MCF 10A (cell line): ENCODE measurements at regions not wholly inside any gene's neighbourhood (a gene's known extent, or its start where the extent isn't known, plus 50 kb on each side); places are given as distances from the start of the nearest gene placed in this dataset.

Experiments
- BruUV-seq: library from RNA; stranded (reverse); fragments of 400-500 nt; replicated peaks from 2 replicates; lab custom pipeline; 2021; lab: Mats Ljungman, UMichigan
- CTCF ChIA-PET: fragments of 300-600 bp; sonication (Branson Sonifier 250); formaldehyde crosslinking; extraction: SDS; loops from one replicate; lab custom pipeline; 2021; ENCODE audit warnings: antibody characterized with exemption, inconsistent platforms; lab: Yijun Ruan, JAX
- POLR2A ChIA-PET: fragments of 300-600, 350-650 bp; sonication (Branson Sonifier 250); formaldehyde crosslinking; extraction: SDS; loops from one replicate; lab custom pipeline; 2020; ENCODE audit warnings: antibody characterized with exemption, inconsistent platforms; lab: Yijun Ruan, JAX
- DNase-seq: peaks from one replicate; pipeline ENCODE4 v3.0.0-alpha.2; 2018; ENCODE audit not compliant: unreplicated experiment
- H3K27ac Mint-ChIP-seq: one replicate; pipeline ENCODE4 v1.8.0; 2022; ENCODE audit warnings: mild to moderate bottlenecking, low read depth, mixed read lengths; ENCODE audit not compliant: unreplicated experiment
- H3K27me3 Mint-ChIP-seq: one replicate; pipeline ENCODE4 v1.8.0; 2022; ENCODE audit warnings: mixed read lengths; ENCODE audit not compliant: insufficient read depth, unreplicated experiment
- H3K36me3 Mint-ChIP-seq: one replicate; pipeline ENCODE4 v1.8.0; 2022; ENCODE audit warnings: mild to moderate bottlenecking, moderate library complexity, mixed read lengths; ENCODE audit not compliant: insufficient read depth, unreplicated experiment
- H3K4me1 Mint-ChIP-seq: one replicate; pipeline ENCODE4 v1.8.0; 2022; ENCODE audit warnings: mixed read lengths; ENCODE audit not compliant: insufficient read depth, unreplicated experiment
- H3K4me3 Mint-ChIP-seq: one replicate; pipeline ENCODE4 v1.8.0; 2022; ENCODE audit warnings: mild to moderate bottlenecking, moderate library complexity, mixed read lengths; ENCODE audit not compliant: unreplicated experiment
- H3K9me3 Mint-ChIP-seq: one replicate; pipeline ENCODE4 v1.8.0; 2022; ENCODE audit warnings: mixed read lengths; ENCODE audit not compliant: unreplicated experiment
- intact Hi-C: fragments of 100-400 bp; cut with micrococcal nuclease; formaldehyde crosslinking; loops from 2 replicates; pipeline ENCODE4 v1.14.1; 2022
- TF ChIP-seq, protein P1 (sequence below): fragments of 200-600 bp; IDR thresholded peaks from one replicate; pipeline ENCODE4 v1.8.0; 2022; ENCODE audit warnings: antibody characterized with exemption, mild to moderate bottlenecking; ENCODE audit not compliant: unreplicated experiment

DNA sequence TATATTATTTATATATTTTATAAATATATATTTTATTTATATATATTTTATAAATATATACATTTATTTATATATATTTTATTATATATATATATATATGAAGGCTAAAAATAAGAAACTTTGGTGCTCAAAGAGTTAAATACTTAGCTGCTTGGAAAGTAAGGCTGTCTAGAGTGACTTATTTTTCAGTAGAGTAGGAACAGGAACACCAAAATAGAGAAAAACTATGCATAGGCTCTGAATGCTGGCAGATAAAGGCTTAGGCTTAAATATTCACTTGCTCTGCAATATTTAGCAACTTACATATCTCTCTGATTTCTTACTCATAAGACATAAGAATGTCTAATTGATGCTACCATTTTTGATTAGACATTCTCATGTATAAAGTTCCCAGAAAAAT, 991.2 kb downstream of the VRK1 start:
- TF ChIP-seq, protein P1, sequence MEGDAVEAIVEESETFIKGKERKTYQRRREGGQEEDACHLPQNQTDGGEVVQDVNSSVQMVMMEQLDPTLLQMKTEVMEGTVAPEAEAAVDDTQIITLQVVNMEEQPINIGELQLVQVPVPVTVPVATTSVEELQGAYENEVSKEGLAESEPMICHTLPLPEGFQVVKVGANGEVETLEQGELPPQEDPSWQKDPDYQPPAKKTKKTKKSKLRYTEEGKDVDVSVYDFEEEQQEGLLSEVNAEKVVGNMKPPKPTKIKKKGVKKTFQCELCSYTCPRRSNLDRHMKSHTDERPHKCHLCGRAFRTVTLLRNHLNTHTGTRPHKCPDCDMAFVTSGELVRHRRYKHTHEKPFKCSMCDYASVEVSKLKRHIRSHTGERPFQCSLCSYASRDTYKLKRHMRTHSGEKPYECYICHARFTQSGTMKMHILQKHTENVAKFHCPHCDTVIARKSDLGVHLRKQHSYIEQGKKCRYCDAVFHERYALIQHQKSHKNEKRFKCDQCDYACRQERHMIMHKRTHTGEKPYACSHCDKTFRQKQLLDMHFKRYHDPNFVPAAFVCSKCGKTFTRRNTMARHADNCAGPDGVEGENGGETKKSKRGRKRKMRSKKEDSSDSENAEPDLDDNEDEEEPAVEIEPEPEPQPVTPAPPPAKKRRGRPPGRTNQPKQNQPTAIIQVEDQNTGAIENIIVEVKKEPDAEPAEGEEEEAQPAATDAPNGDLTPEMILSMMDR = no peak
- ChIA-PET CTCF (no interaction called here), POLR2A (no interaction called here)
- H3K27ac Mint-ChIP-seq = no peak overlapping the region
- DNase-seq = no peak
- no peak overlapping the region for H3K4me3 Mint-ChIP-seq
- H3K27me3 Mint-ChIP-seq = no peaks in the 10 kb centered on the region
- intact Hi-C loops = no loop called here
- no peaks in the 10 kb centered on the region for H3K9me3 Mint-ChIP-seq
- H3K36me3 Mint-ChIP-seq = no peaks in the 10 kb centered on the region
- BruUV-seq = no TSS peak
- no peaks in the 10 kb centered on the region for H3K4me1 Mint-ChIP-seq

DNA sequence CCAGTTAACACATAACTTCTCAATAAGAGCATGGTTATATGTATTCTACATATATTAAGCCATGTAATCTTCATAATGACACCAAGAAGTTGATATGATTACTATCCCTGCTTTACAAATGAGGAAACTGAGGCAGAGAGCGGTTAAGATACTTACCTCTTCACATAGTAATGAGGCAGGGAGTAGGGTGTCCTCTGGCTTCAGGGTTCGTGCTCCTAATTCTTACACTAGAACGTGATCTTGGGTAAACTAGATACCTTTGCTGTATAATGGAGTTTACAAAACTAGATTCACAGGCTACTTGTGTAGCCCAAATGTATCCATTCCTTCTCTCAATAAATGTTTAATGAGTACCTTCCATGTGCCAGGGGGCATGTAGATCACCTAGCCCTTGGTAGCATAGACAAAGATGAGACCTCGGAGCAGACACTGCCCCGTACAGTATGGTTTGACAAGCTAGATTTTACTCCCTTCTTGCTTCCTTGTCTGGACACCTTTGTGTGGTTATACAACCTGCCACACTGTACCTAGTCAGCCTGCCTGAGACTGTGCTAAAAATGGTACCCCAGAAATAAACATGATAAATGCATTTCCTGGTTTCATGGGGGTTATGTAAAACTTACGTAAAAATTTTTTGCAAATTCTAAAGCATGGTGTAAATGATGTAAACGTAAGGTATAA, 991.8 kb downstream of the VRK1 start:
- no peaks in the 10 kb centered on the region for H3K9me3 Mint-ChIP-seq
- no peaks in the 10 kb centered on the region for H3K27me3 Mint-ChIP-seq
- TF ChIP-seq, protein P1 = no peak
- no peak overlapping the region for H3K4me3 Mint-ChIP-seq
- intact Hi-C loops = no loop called here
- DNase-seq = no peak
- ChIA-PET POLR2A (interaction anchor here (0.6 kb wide), 1 partner anchor 44 kb away, joined by 4 read pairs; no protein-coding TSS in a partner anchor), CTCF (no interaction called here)
- no peak overlapping the region for H3K27ac Mint-ChIP-seq
- no peaks in the 10 kb centered on the region for H3K36me3 Mint-ChIP-seq
- no peaks in the 10 kb centered on the region for H3K4me1 Mint-ChIP-seq
- BruUV-seq = no TSS peak

DNA sequence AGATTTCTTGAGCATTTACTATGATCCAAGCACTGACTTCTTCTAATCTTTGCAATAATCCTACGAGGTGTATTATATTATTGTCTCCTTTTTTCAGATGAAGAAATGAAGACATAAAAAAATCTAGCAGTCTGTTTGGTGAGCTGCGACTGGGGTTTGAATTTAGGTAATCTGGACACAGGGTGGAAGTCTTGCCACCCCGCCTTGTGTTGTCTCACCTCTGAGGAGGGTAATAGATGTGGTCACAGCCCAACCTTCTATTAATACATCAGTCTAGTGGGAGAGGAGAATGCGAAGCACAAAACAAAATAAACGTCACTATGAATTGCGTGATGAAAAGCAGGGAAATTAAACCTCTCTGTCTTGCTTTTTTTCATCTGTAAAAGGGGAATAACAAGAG, 993.9 kb downstream of the VRK1 start:
- no peaks in the 10 kb centered on the region for H3K4me1 Mint-ChIP-seq
- ChIA-PET CTCF (no interaction called here), POLR2A (interaction anchor here (0.8 to 1.0 kb wide), 2 partner anchors 10 to 60 kb away, joined by 3 read pairs; no protein-coding TSS in a partner anchor)
- TF ChIP-seq, protein P1 = no peak
- BruUV-seq = no TSS peak
- H3K27ac Mint-ChIP-seq = no peak overlapping the region
- no peak overlapping the region for H3K4me3 Mint-ChIP-seq
- H3K36me3 Mint-ChIP-seq = no peaks in the 10 kb centered on the region
- H3K9me3 Mint-ChIP-seq = no peaks in the 10 kb centered on the region
- no peak for DNase-seq
- no peaks in the 10 kb centered on the region for H3K27me3 Mint-ChIP-seq
- intact Hi-C loops = no loop called here

DNA sequence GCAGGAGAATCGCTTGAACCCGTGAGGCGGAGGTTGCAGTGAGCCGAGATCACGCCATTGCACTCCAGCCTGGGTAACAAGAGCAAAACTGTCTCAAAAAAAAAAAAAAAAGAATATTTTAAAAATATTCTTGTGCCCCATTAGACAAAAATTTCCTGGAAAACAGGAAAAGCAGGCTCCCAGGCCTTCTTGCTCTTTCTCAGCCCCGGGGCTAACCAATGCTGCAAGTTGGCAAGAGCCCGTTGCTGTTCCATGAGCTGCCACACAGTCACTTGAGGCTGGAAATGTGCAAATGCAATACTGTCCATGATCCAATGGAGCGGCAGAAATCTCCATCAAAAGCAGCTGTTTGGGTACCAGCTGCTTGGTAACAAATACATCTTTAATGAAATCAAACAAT, 994.7 kb downstream of the VRK1 start:
- intact Hi-C loops = no loop called here
- H3K9me3 Mint-ChIP-seq = no peaks in the 10 kb centered on the region
- BruUV-seq = no TSS peak
- CTCF ChIA-PET = no interaction called here
- H3K4me1 Mint-ChIP-seq = no peaks in the 10 kb centered on the region
- H3K4me3 Mint-ChIP-seq = no peak overlapping the region
- H3K27ac Mint-ChIP-seq = no peak overlapping the region
- H3K36me3 Mint-ChIP-seq = no peaks in the 10 kb centered on the region
- TF ChIP-seq, protein P1 = no peak
- POLR2A ChIA-PET = interaction anchor here (1.0 kb wide), 1 partner anchor 59 kb away, joined by 3 read pairs; no protein-coding TSS in a partner anchor
- H3K27me3 Mint-ChIP-seq = no peaks in the 10 kb centered on the region
- no peak for DNase-seq
